A673 (cell line): ENCODE measurements at regions not wholly inside any gene's neighbourhood (a gene's known extent, or its start where the extent isn't known, plus 50 kb on each side); places are given as distances from the start of the nearest gene placed in this dataset.

Experiments
- BruUV-seq: library from RNA; stranded (reverse); fragments of 400-500 nt; replicated peaks from 2 replicates; lab custom pipeline; 2021; lab: Mats Ljungman, UMichigan
- CTCF ChIA-PET: fragments of 300-600 bp; sonication (Branson Sonifier 250); formaldehyde crosslinking; loops from one replicate; lab custom pipeline; 2022; ENCODE audit warnings: antibody characterized with exemption; lab: Charles Lee
- POLR2A ChIA-PET: fragments of 300-600 bp; sonication (Branson Sonifier 250); formaldehyde crosslinking; loops from one replicate; lab custom pipeline; 2022; ENCODE audit warnings: antibody characterized with exemption; ENCODE audit not compliant: low non-redundant PET; lab: Charles Lee
- DNase-seq: peaks from one replicate; pipeline ENCODE4 v3.0.0-alpha.2; 2015; ENCODE audit warnings: low spot score
- H3K27ac ChIP-seq: fragments of 200-600 bp; sonication (generic); 2 replicates; pipeline ENCODE4 v1.5.1; 2016; ENCODE audit warnings: mixed run types, low read depth, mild to moderate bottlenecking, mixed read lengths, antibody characterized with exemption, low read length; ENCODE audit not compliant: poor library complexity, severe bottlenecking
- H3K27me3 ChIP-seq: fragments of 200-600 bp; sonication (generic); replicated peaks from 2 replicates; pipeline ENCODE4 v1.6.1; 2017; ENCODE audit warnings: mixed run types, low read depth, mild to moderate bottlenecking, mixed read lengths, antibody characterized with exemption, low read length; ENCODE audit not compliant: insufficient read depth, poor library complexity
- H3K36me3 ChIP-seq: fragments of 200-600 bp; sonication (generic); 2 replicates; pipeline ENCODE4 v1.6.1; 2016; ENCODE audit warnings: mixed run types, mild to moderate bottlenecking, mixed read lengths, antibody characterized with exemption, low read length; ENCODE audit not compliant: insufficient read depth, poor library complexity, severe bottlenecking
- H3K4me1 ChIP-seq: fragments of 200-600 bp; sonication (generic); 2 replicates; pipeline ENCODE4 v1.6.1; 2017; ENCODE audit warnings: mixed run types, mild to moderate bottlenecking, mixed read lengths, antibody characterized with exemption, low read length; ENCODE audit not compliant: insufficient read depth, poor library complexity, severe bottlenecking
- H3K4me3 ChIP-seq: fragments of 200-600 bp; sonication (generic); 2 replicates; pipeline ENCODE4 v1.5.1; 2016; ENCODE audit warnings: low read depth, mixed run types, mild to moderate bottlenecking, mixed read lengths, low read length; ENCODE audit not compliant: poor library complexity, severe bottlenecking
- H3K9me3 ChIP-seq: fragments of 200-600 bp; sonication (generic); 2 replicates; pipeline ENCODE4 v1.6.1; 2016; ENCODE audit warnings: mixed run types, low read depth, mild to moderate bottlenecking, mixed read lengths, antibody characterized with exemption, low read length; ENCODE audit not compliant: poor library complexity, severe bottlenecking
- CTCF ChIP-seq: fragments of 300-800, 200-600 bp; sonication (generic); conservative IDR thresholded peaks from 2 replicates; pipeline ENCODE4 v1.5.1; 2017; ENCODE audit warnings: low read depth, mild to moderate bottlenecking, antibody characterized with exemption, low read length, moderate library complexity, mixed read lengths
- EZH2 ChIP-seq: fragments of 200-600 bp; sonication (generic); IDR thresholded peaks from 2 replicates; pipeline ENCODE4 v1.6.1; 2017; ENCODE audit warnings: borderline replicate concordance, low read depth, mild to moderate bottlenecking, mixed read lengths, antibody characterized with exemption, low read length; ENCODE audit not compliant: poor library complexity, severe bottlenecking
- intact Hi-C: fragments of 100-400 bp; cut with micrococcal nuclease; formaldehyde crosslinking; loops from one replicate; pipeline ENCODE4 v1.10.0; 2022; ENCODE audit not compliant: unreplicated experiment

GRCh38 chr3:34276342-34276741, 477.9 kb downstream of the PDCD6IP start:
- CTCF ChIA-PET: interaction anchor here (0.5 to 1.7 kb wide), 10 partner anchors 13 to 408 kb away, joined by 3 to 9 read pairs (median 6); no protein-coding TSS in a partner anchor
- peaks cover 17% of the 10 kb centered on the region for H3K36me3 ChIP-seq
- H3K27me3 ChIP-seq: no peaks in the 10 kb centered on the region
- no peak for TF ChIP-seq EZH2
- TF ChIP-seq CTCF: no peak
- H3K27ac ChIP-seq: peak overlapping the region; percentile 99
- peak; percentile 92 for DNase-seq
- BruUV-seq: no TSS peak
- H3K9me3 ChIP-seq: peaks cover 16% of the 10 kb centered on the region
- peaks cover 33% of the 10 kb centered on the region for H3K4me1 ChIP-seq
- intact Hi-C loops: loop anchor here (1.0 to 5.0 kb wide), 7 partner anchors 264 to 1671 kb away; no protein-coding TSS in a partner anchor
- no peak overlapping the region for H3K4me3 ChIP-seq
- POLR2A ChIA-PET: interaction anchor here (0.7 to 1.0 kb wide), 3 partner anchors 44 to 393 kb away, joined by 3 to 4 read pairs (median 3); no protein-coding TSS in a partner anchor

- peak overlapping the region; percentile 99 for H3K27ac ChIP-seq
- H3K9me3 ChIP-seq: peaks cover 8% of the 10 kb centered on the region
- BruUV-seq: no TSS peak
- peaks cover 11% of the 10 kb centered on the region for H3K36me3 ChIP-seq
- intact Hi-C loops: loop anchor here (5.0 kb wide), 4 partner anchors 265 to 1670 kb away; no protein-coding TSS in a partner anchor
- TF ChIP-seq EZH2: no peak
- TF ChIP-seq CTCF: no peak
- no peaks in the 10 kb centered on the region for H3K27me3 ChIP-seq
- H3K4me1 ChIP-seq: peaks cover 33% of the 10 kb centered on the region
- no peak overlapping the region for H3K4me3 ChIP-seq
- POLR2A ChIA-PET: interaction anchor here (0.7 kb wide), 1 partner anchor 43 kb away, joined by 3 read pairs; no protein-coding TSS in a partner anchor
- CTCF ChIA-PET: interaction anchor here (0.6 to 1.7 kb wide), 2 partner anchors 357 to 407 kb away, joined by 9 read pairs; no protein-coding TSS in a partner anchor
- DNase-seq: no peak
Observed at GRCh38 chr3:34277110-34277509, 478.7 kb downstream of the PDCD6IP start.

- ChIA-PET CTCF (no interaction called here), POLR2A (interaction anchor here (0.6 kb wide), 2 partner anchors 19 to 202 kb away, joined by 3 read pairs; no protein-coding TSS in a partner anchor)
- H3K36me3 ChIP-seq: no peaks in the 10 kb centered on the region
- no peaks in the 10 kb centered on the region for H3K9me3 ChIP-seq
- H3K27ac ChIP-seq: peak overlapping the region; percentile 99
- no peaks in the 10 kb centered on the region for H3K27me3 ChIP-seq
- peaks cover 40% of the 10 kb centered on the region for H3K4me1 ChIP-seq
- no peak for DNase-seq
- TF ChIP-seq CTCF (no peak), EZH2 (no peak)
- no peak overlapping the region for H3K4me3 ChIP-seq
- intact Hi-C loops: loop anchor here (5.0 kb wide), 4 partner anchors 268 to 1667 kb away; no protein-coding TSS in a partner anchor
- BruUV-seq: no TSS peak
Observed at GRCh38 chr3:34279901-34280300, 481.5 kb downstream of the PDCD6IP start.
